Thyroid gland (tissue), 4 donors: ENCODE measurements at regions not wholly inside any gene's neighbourhood (a gene's known extent, or its start where the extent isn't known, plus 50 kb on each side); places are given as distances from the start of the nearest gene placed in this dataset.

Experiments
- CTCF ChIP-seq, 6 experiments: fragments of 200-600 bp in 3 of 6; fragments of 450-650 bp in 3 of 6; sonication (generic) in 3 of 6; IDR thresholded peaks; one replicate each; pipeline ENCODE4 v1.5.1; 2016 to 2019; ENCODE audit warnings: antibody characterized with exemption in 6 of 6, mild to moderate bottlenecking in 2 of 6, inconsistent platforms in 1 of 6, moderate library complexity in 1 of 6
- POLR2A ChIP-seq, 2 donors: fragments of 450-650 bp; IDR thresholded peaks; one replicate each; pipeline ENCODE4 v1.6.1; 2017; ENCODE audit warnings: antibody characterized with exemption in 2 of 2, mild to moderate bottlenecking in 2 of 2, moderate library complexity in 1 of 2

GRCh38 chr18:78790511-78790910 is 189.1 kb upstream of the SALL3 start:
- no peak for TF ChIP-seq CTCF (IDR thresholded peaks at IDR 0.05)
- TF ChIP-seq POLR2A (IDR thresholded peaks at IDR 0.05), result no peak
